ENCODE measurements at regions not wholly inside any gene's neighbourhood (a gene's known extent, or its start where the extent isn't known, plus 50 kb on each side); places are given as distances from the start of the nearest gene placed in this dataset.

GRCh38 chr18:79615586-79615985, 64.0 kb upstream of the CTDP1 start:
- H3K4me3 ChIP-seq = no peak overlapping the region
- no peaks in the 10 kb centered on the region for H3K36me3 ChIP-seq
- no peak for DNase-seq
- H3K9me3 ChIP-seq = no peaks in the 10 kb centered on the region
- H3K27me3 ChIP-seq = no peaks in the 10 kb centered on the region

DNA sequence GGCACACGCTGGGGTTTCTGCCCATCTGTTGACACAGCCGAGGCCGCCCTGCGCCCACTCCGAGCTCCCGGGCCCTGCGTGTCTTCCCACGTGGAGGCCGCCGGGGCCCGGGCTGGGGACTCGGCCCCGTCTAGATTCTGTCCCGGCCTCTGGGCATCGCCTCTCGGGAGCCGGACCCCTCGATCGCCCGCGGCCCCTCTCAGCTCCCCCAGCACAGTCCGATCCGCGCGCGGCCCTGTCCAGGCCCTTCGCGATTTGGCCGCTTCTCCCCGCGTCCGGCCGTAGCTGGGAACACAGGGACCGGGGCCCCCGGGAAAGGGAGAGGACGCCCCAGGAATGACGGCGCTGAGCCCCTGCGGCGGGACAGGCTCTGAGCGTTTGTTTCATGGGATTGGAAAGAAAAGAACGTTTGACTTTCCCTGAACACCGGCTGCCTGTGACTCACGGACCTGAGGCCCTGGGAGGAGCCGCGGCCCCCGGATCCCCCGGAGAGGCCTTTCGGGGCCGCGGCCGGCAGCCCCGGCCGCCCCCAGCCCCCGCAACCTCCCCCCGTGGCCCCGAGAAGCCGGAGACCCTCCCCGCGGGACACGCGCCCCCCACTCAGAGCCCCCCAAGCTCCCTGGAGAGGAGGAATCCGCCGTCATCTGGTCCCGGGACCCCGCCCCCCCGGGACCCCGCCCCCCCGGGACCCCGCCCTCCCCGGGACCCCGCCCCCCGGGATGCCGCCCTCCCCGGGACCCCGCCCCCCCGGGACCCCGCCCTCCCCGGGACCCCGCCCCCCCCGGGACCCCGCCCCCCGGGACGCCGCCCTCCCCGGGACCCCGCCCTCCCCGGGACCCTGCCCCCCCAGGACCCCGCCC, 62.7 kb upstream of the CTDP1 start:
- no peaks in the 10 kb centered on the region for H3K27me3 ChIP-seq
- H3K9me3 ChIP-seq = no peaks in the 10 kb centered on the region
- DNase-seq = no peak
- H3K36me3 ChIP-seq = no peaks in the 10 kb centered on the region
- no peak overlapping the region for H3K4me3 ChIP-seq

DNA sequence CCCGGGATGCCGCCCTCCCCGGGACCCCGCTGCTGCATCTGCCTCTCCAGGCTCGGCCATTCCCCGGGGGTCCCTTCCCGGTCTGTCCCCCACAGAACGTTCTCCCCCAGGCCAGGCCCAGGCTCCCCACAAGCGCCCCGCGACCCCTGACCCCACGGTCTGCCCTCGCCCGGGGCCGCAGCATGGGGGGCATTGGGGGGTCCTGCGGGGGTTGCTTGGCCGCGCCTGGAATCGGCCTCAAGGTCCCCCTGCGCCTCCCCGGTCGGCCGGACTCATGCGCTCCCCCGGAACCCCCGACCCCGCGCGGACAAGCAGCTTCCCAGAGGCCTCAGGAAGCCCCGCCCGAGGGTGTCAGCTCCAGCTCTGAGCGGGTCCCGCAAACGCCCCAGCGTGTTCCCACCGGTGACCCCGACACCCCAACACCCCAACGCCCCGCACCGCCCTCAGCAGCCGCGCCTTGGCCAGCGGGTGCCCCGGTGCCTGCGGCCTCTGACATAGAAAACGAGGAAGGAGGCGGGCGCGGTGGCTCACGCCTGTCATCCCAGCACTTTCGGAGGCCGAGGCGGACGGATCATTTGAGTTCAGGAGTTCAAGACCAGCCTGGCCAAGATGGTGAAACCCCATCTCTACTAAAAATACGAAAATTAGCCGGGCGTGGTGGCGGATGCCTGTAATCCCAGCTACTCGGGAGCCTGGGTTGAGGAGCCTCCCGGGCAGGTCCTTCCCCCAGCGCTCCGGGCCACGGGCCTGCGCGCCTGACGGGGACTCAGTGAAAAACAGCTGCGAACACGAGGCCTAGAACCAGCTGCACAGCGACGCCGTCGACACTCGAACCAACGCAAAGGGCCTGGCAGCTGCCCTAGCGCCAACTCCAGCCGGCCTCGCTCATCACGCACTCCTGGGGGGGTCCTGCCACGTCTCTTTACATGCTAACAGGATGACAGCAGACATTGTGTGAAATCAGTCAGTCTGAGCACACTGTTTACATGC, 61.8 kb upstream of the CTDP1 start:
- no peak for DNase-seq
- Histone ChIP-seq H3K9me3 (no peaks in the 10 kb centered on the region), H3K27me3 (no peaks in the 10 kb centered on the region), H3K36me3 (no peaks in the 10 kb centered on the region), H3K4me3 (no peak overlapping the region)

- H3K4me3 ChIP-seq = no peak overlapping the region
- H3K27me3 ChIP-seq = no peaks in the 10 kb centered on the region
- H3K9me3 ChIP-seq = no peaks in the 10 kb centered on the region
- H3K36me3 ChIP-seq = no peaks in the 10 kb centered on the region
- no peak for DNase-seq
Measured at GRCh38 chr18:79620576-79621165, 58.9 kb upstream of the CTDP1 start.

- no peaks in the 10 kb centered on the region for H3K9me3 ChIP-seq
- H3K4me3 ChIP-seq = no peak overlapping the region
- no peak for DNase-seq
- H3K36me3 ChIP-seq = no peaks in the 10 kb centered on the region
- no peaks in the 10 kb centered on the region for H3K27me3 ChIP-seq
Measured at GRCh38 chr18:79621501-79621900, 58.1 kb upstream of the CTDP1 start.

DNA sequence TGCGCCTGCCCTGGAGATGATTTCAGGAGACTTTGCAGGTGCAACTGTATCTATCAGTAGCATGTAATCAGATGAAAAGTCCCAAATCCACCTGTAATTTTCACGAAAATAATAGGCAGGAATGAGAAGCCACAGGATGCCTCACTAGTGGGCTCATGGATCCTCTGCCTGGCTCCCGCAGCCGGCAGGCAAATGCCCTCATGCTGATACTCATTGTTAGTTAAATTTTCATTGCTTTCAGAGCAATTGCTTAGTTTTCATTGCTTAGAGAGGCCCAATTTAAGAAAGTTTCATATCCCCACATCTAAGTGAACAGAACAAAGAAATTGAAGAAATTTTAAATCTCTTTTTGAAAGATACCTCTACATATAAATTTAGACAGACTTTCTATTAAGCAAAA, 57.6 kb upstream of the CTDP1 start:
- H3K27me3 ChIP-seq = no peaks in the 10 kb centered on the region
- no peak for DNase-seq
- no peaks in the 10 kb centered on the region for H3K36me3 ChIP-seq
- H3K9me3 ChIP-seq = no peaks in the 10 kb centered on the region
- no peak overlapping the region for H3K4me3 ChIP-seq

DNA sequence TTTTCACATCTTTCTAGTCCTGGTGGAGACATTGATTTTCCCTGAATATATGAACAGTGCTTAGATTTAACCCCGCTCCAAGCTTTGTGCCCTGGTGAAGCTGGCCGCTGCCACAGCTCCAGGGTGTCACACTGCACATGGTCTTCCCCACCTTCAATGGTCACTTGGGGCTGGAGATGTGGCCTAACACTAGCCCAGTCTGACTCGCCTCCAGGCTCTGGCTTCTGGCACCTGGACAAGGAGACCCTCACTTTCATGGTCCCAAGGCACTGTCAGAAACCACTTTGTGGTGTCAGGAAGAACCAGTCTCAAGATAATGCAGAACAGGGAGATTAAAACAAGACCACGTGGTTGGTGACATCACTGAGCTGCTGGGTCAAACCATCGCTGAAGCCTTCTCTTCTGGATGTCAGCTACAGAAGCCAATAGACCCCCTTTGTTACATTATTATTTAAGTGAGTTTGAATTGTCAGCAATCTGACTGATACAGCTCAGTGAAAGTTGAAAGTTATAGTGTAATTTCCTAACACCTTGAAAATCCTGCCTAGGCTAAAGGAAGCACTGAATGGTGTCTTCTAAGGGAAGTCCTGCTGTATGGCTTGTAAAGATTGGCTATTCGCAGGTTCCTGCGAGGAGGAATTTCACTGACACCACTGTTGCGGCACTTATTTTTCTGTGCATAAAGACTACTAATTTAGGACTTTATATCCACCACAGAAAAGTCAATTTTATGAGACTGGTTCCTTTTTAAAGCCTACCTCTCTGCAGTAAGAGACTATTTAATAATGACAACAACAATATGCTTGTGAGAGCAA, 55.0 kb upstream of the CTDP1 start:
- no peaks in the 10 kb centered on the region for H3K36me3 ChIP-seq

GRCh38 chr18:79625195-79625923, 54.2 kb upstream of the CTDP1 start:
- Histone ChIP-seq H3K9me3 (no peaks in the 10 kb centered on the region), H3K36me3 (no peaks in the 10 kb centered on the region), H3K27me3 (no peaks in the 10 kb centered on the region), H3K4me3 (no peak overlapping the region)
- no peak for DNase-seq

More for the DNA sequence above, 55.0 kb upstream of the CTDP1 start:
- Histone ChIP-seq H3K9me3 (no peaks in the 10 kb centered on the region), H3K4me3 (no peak overlapping the region), H3K27me3 (no peaks in the 10 kb centered on the region)
- DNase-seq = no peak

GRCh38 chr18:79625924-79626561, 53.6 kb upstream of the CTDP1 start:
- Histone ChIP-seq H3K4me3 (no peak overlapping the region), H3K9me3 (no peaks in the 10 kb centered on the region), H3K27me3 (no peaks in the 10 kb centered on the region), H3K36me3 (no peaks in the 10 kb centered on the region)
- no peak for DNase-seq

DNA sequence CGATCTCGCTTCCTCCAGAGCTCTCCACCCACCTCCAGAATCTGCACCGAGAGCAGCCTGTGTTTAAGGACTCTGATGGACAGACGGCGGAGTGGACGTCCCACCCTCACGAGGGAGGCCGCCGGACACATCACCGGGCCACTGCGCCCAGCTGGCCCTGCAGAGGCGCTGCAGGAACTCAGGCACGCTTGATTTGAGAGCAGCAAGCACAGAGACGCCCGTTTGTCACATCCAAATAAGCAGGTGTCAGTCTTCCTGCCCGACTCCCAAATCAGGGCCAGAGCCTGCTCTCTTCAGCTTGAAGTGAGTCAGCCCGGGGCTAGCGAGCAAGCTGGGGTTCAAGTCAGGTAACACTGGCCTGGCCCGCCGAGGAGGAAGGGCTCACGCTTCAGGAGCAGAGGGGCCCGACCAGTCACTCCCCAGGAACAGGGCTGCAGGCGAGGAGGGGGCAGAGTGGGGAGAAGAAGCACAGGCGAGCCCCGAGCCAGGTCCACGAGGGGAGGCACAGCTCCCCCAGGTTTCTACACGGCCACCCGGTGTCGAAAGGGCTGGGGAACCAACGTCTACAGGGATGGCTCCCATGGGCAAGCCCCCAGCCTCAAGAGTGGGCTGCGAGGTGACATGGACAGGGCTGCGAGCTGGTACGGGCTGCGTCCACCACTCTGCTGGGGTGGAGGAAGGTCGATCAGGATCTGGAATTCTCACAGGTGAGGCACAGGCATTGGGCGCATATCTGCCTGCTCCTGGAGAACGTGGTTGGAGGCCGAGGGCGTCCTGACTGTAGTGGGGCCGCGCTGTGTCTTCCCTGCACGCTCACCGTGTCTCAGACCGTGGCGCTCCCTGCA, 52.5 kb upstream of the CTDP1 start:
- DNase-seq = no peak
- no peak overlapping the region for H3K4me3 ChIP-seq
- no peaks in the 10 kb centered on the region for H3K9me3 ChIP-seq
- H3K36me3 ChIP-seq = no peaks in the 10 kb centered on the region
- H3K27me3 ChIP-seq = no peaks in the 10 kb centered on the region

DNA sequence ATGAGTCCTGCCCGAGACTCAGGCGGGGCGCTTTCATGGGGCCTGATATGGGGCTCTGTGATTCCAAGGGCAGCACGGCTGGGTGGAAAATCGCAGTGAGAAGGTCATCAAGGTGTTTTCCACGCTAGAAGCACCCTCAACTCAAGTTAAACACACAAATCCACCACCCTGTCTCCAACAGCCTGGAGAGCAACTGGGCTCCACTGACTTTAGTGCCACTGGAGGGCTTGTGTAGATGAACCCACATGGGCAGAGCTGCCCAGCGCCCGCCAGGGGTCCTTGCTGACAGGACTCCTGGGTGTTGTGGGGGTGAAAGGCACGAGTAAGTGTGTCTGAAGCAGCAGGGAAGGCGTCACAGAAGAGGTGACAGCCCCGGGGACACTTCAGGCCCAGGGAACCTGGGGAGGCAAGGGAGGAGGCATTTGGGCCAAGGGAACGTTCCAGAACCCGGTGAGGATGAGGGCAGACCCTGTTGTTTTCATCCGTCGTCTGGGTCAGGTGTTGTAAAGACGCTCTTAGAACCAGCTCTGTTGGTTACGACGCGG, 51.8 kb upstream of the CTDP1 start:
- H3K27me3 ChIP-seq = no peaks in the 10 kb centered on the region

DNA sequence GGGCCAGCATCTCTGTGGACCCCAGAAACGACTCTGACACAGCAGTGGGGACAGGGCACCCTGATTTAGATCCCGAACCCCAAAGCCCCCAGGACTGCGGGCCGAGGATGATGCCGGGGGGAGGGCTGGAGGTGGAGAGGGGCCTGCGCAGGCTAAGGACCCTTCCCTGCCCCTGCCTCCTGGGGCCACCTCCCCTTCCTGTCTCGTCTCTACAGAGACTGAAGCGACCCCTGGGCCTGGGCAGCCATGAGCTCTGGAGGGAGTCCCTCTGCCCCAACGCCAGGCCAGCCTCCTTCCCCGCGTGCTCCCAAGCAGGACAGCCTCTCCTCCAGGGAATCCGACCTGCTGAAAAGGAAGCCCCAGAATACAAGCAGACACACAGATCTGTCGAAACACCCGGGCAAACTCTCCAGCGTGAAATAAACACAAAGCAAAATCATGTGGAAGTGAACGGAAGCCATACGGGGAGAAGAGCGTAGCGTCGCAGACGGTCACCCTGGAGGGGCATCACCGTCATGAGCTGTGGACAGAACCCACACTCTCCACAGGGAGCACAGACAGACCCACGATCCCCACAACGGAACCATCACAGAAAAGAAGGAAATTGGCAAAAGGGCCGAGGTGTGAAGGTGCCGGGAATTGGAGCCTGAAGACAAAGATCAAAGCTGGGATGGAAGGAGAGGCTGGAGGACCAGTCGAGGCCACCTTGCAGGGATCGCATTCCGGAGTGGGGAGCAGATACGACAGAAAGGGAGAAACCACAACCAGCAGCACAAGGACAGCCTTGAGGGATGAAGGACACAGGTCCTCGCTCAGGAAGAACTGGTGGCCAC, 51.0 kb upstream of the CTDP1 start:
- H3K9me3 ChIP-seq = no peaks in the 10 kb centered on the region
- DNase-seq = no peak
- H3K4me3 ChIP-seq = no peak overlapping the region
- no peaks in the 10 kb centered on the region for H3K36me3 ChIP-seq
- no peaks in the 10 kb centered on the region for H3K27me3 ChIP-seq

More for the DNA sequence above, 51.8 kb upstream of the CTDP1 start:
- Histone ChIP-seq H3K9me3 (no peaks in the 10 kb centered on the region), H3K4me3 (no peak overlapping the region), H3K36me3 (no peaks in the 10 kb centered on the region)
- DNase-seq = no peak

DNA sequence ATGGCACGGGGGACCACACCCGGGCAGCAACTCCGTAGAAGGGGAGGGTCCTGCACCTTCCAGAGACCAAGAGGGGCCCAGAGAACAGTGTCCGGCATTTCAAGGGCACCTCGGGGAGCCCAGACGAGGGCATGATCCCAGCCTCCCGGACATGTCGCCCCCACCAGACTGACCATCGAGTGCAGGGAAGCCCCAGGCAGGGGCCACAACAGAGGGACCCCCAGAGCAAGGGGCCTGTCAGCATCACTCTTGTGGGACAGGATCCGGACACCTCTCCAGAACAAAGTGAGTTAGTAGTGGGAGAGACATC, 50.4 kb upstream of the CTDP1 start:
- Histone ChIP-seq H3K36me3 (no peaks in the 10 kb centered on the region), H3K9me3 (no peaks in the 10 kb centered on the region), H3K27me3 (no peaks in the 10 kb centered on the region), H3K4me3 (no peak overlapping the region)
- no peak for DNase-seq

DNA sequence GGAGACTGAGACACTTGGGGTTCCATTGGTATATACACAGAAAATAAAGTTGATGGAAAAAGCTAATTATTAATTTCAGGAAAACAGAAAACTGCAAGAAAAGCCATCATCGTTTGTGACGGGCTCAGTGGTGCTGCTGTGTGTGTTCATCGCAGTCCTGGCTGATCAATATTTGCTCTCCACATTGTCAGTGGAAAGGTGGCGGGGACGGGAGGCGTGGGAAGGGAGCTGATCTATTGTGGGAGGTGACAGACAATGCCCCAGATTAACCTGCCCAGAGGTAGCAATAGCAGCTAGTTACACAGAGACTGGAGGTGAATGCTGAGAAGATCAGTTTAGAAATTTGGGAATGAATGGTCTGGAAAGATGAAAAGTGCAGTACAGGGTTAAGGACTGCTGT, 50.0 kb upstream of the CTDP1 start:
- H3K36me3 ChIP-seq = no peaks in the 10 kb centered on the region
- no peaks in the 10 kb centered on the region for H3K27me3 ChIP-seq
- no peaks in the 10 kb centered on the region for H3K9me3 ChIP-seq
- no peak overlapping the region for H3K4me3 ChIP-seq
- DNase-seq = no peak

Data from MG63 (cell line).